ENCODE measurements at regions not wholly inside any gene's neighbourhood (a gene's known extent, or its start where the extent isn't known, plus 50 kb on each side); places are given as distances from the start of the nearest gene placed in this dataset.
A peak's percentile ranks its signal among the peaks of the same experiment; 100 is the strongest.

GRCh38 chr19:30788105-30788765 is 416.1 kb downstream of the ZNF536 start:
- intact Hi-C loops (cut with DNase I) = no loop called here
- DNase-seq (ENCODE audit: low spot score) (no peak), ATAC-seq (no peak)

DNA sequence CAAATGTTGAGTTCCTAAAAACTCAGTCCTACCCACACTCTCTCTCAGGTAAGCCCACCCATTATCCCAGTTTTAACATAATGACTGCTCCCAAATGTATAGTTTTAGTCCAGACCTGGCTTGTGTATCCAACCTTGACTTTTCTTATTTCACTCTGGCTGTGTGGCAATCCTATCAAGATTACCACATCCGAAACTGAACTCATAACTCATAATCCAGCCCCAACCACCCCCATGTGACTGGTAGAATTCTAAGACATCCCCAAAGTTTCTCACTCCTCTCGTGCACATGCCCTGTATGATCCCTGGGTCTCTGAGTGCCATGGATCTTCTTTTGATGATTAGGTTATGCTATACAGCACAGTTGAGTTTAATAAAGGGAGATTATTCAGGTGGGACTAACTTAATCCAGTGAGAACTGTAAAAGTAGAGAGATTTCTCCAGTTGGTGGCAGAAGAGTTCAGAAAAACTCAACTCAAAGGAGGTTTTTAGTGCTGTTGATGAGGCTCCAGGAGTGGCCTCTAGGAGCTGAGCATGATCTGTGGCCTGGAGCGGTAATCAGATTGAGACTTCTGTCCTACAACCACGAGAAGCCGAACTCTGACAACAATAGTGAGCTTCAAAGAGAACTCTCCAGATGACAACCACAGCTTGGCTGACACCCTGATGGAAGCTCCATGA is 413.4 kb downstream of the ZNF536 start:
- DNase-seq (ENCODE audit: low spot score) = no peak
- intact Hi-C loops (cut with DNase I) = no loop called here
- no peak for ATAC-seq

DNA sequence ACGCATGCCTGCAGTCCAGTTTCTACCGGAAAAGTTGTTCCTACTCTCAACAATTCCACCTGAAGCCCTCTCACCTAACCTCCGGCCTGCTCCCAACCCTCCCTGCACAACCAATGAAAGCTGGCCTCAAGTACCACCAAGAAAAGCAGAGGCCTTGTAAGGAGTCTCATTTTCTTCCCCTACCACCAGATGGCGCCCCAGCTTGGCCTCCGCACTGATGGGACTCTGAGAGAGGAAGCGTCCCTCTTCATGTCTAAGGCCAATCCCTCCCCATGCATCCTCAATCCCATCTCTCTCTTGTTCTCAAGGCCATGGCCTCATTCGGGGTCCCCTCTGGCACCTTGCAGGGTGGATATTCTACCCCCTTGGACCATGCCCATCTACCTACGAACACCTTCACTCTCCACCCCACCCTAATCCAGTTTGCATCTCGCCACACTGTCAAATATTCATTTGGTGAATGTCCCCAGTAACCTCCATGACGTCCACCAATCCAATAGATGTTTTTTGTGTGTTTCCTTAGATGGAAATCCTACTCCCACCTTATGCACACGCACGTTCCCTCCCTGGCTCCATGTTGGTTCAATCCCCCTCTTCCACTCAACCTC is 412.8 kb downstream of the ZNF536 start:
- DNase-seq (ENCODE audit: low spot score) (peak; percentile 70), ATAC-seq (no peak)
- intact Hi-C loops (cut with DNase I) = no loop called here

GRCh38 chr19:30783936-30784335 is 411.8 kb downstream of the ZNF536 start:
- intact Hi-C loops (cut with DNase I) = no loop called here
- DNase-seq (ENCODE audit: low spot score) = no peak
- ATAC-seq = no peak

DNA sequence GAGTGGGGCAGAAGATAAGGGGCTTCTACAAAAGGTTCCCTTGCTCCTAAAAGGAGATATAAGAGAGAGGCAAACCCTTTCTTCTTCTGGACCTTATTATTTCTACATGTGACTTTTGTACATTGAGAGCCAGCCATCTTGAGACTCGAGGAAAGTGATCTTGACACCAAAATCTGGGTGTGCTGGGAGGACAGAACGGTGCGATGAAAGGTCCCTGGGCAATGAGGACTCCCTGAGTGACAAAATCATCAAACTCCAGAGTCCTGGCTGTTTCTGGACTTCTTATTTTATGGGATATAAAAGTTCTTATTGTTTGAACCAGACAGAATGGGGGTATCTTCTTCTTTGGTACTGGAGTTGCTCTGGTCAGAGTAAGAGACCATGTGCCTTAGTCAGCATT is 411.0 kb downstream of the ZNF536 start:
- DNase-seq (ENCODE audit: low spot score) (no peak), ATAC-seq (no peak)
- intact Hi-C loops (cut with DNase I) = no loop called here

GRCh38 chr19:30781519-30781918 is 409.3 kb downstream of the ZNF536 start:
- intact Hi-C loops (cut with DNase I) = no loop called here
- ATAC-seq = peak; percentile 96
- peak; percentile 73 for DNase-seq (ENCODE audit: low spot score)

- ATAC-seq = no peak
- intact Hi-C loops (cut with DNase I) = no loop called here
- no peak for DNase-seq (ENCODE audit: low spot score)
Measured at GRCh38 chr19:30781047-30781446, 408.9 kb downstream of the ZNF536 start.

- intact Hi-C loops (cut with DNase I) = no loop called here
- ATAC-seq (no peak), DNase-seq (ENCODE audit: low spot score) (no peak)
Measured at GRCh38 chr19:30780456-30780855, 408.3 kb downstream of the ZNF536 start.

GRCh38 chr19:30780032-30780431 is 407.8 kb downstream of the ZNF536 start:
- ATAC-seq (no peak), DNase-seq (ENCODE audit: low spot score) (no peak)
- intact Hi-C loops (cut with DNase I) = no loop called here

- no peak for DNase-seq (ENCODE audit: low spot score)
- ATAC-seq = no peak
- intact Hi-C loops (cut with DNase I) = no loop called here
Measured at GRCh38 chr19:30778961-30779715, 407.0 kb downstream of the ZNF536 start.

GRCh38 chr19:30778061-30778460 is 405.9 kb downstream of the ZNF536 start:
- ATAC-seq (no peak), DNase-seq (ENCODE audit: low spot score) (no peak)
- intact Hi-C loops (cut with DNase I) = no loop called here

DNA sequence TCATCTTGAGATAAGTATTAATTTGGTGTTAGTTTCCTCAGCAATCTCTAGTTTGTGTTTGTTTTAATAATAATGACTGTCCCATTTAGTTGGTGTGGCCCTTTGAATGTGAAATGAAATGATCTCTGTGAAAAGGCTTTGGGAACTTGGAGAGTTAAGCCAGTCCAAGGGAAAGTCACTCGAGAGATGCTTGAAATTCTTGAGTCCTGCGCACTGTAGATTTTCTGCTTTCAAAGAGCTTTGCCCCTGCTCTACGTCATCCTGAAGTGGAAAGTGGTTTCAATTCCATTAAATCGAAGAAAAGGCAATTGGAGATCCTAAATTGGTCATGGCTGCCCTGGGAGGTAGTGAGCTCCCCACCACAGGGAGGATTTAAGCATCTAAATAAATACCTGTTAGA is 403.8 kb downstream of the ZNF536 start:
- no peak for DNase-seq (ENCODE audit: low spot score)
- intact Hi-C loops (cut with DNase I) = no loop called here
- no peak for ATAC-seq

- intact Hi-C loops (cut with DNase I) = no loop called here
- DNase-seq (ENCODE audit: low spot score) = no peak
- ATAC-seq = no peak
Measured at GRCh38 chr19:30774252-30774766, 402.1 kb downstream of the ZNF536 start.

DNA sequence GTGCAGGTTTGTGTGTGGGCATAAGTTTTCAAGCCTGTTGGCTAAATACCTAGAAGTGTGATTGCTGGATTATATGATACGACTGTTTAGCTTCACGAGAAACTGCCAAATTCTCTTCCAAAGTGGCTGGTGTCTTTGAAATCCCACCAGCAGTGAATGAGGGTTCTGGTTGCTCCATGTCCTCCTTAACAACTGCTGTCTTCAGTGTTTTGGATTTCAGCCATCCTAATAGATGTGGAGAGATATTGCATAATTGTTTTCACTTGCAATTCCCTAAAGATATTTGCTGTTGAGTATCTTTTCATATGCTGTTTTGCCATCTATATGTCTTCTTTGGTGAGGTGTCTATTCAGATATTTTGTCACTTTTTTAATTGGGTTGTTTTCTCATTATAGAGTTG is 390.5 kb downstream of the ZNF536 start:
- intact Hi-C loops (cut with DNase I) = no loop called here
- DNase-seq (ENCODE audit: low spot score) (no peak), ATAC-seq (peak; percentile 59)

GRCh38 chr19:30760014-30760413 is 387.8 kb downstream of the ZNF536 start:
- intact Hi-C loops (cut with DNase I) = no loop called here
- ATAC-seq = no peak
- no peak for DNase-seq (ENCODE audit: low spot score)

DNA sequence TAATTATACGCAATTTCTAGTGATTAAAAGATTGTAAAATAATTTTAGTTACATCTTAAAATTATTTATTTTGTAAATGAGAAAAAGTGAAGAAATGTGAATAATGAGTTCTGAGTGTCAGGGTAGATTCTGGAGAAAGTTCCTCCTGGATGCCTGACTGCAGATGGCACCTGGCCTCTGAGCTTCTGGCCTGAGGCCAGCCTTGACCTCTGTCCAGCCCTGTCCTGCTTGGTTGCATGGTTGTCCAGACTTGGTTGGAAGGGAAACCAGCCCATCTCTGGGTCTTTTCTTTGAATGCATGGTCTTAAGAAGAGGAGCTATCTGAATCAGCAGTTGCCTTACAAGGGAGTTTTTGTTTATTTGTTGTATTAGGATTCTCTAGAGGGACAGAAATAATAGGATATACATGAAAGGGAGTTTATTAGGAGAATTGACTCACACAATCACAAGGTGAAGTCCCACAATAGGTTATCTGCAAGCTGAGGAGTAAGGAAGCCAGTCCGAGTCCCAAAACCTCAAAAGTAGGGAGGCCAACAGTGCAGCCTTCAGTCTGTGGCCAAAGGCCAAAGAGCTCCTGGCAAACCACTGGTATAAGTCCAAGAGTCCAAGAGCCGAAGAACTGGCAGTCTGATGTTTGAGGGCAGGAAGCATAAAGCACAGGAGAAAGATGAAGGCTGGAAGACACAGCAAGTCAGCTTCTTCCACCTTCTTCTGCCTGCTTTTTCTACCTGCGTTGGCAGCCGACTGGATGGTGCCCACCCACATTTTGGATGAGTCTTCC is 385.8 kb downstream of the ZNF536 start:
- no peak for ATAC-seq
- DNase-seq (ENCODE audit: low spot score) = no peak
- intact Hi-C loops (cut with DNase I) = no loop called here

DNA sequence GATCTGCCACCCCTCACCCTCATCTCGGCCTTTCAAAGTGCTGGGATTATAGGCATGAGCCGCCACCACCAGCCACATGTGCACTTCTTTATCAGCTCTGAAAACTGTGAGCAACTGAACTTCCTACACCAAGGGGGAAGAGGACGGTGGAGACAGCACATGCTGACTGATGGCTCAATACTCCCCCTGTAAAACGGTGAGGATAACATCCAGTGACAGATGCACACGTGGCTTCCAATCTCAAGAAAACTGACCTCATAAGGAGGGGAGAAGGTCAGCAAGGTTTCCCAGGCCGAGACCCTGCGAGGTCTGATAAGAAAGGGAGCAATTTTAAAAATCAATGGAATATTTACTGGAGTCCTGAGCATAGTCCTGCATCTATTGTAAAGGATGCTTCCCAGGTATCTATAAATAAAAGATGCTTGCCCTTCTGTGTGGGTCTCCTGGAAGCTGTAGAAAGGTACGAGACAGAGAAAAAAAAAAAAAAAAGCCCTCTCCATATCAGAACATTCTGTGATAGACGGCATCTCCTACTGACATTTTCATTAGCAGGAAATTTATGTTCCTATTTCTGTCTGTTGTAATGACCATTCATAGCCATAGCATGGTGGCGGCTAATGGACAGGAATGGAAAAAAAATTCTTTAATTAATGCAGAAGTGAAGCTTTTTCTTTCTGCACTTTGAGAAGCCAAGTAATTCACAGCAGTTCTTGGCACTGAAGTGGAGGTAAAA is 385.1 kb downstream of the ZNF536 start:
- DNase-seq (ENCODE audit: low spot score) (no peak), ATAC-seq (no peak)
- intact Hi-C loops (cut with DNase I) = no loop called here

DNA sequence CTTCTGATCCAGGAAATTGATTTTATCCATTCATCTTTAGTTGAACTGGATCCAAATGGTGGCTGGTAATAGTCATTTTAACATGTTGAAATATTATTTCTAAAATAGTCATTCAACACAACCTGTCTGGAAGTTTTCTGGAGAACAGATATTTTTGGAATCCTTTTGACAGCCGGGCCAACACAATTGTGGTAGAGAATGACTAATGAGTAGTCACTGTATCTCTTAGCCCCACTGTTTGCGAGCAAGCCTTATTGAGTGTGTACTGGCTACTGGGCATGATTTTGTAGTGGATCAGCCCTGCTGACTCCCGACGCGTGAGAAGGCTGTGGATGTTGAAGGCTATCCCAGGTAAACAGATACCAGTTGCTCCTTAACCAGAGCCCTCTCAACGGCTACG is 383.4 kb downstream of the ZNF536 start:
- intact Hi-C loops (cut with DNase I) = no loop called here
- DNase-seq (ENCODE audit: low spot score) (no peak), ATAC-seq (no peak)
